ENCODE measurements at regions not wholly inside any gene's neighbourhood (a gene's known extent, or its start where the extent isn't known, plus 50 kb on each side); places are given as distances from the start of the nearest gene placed in this dataset.

DNA sequence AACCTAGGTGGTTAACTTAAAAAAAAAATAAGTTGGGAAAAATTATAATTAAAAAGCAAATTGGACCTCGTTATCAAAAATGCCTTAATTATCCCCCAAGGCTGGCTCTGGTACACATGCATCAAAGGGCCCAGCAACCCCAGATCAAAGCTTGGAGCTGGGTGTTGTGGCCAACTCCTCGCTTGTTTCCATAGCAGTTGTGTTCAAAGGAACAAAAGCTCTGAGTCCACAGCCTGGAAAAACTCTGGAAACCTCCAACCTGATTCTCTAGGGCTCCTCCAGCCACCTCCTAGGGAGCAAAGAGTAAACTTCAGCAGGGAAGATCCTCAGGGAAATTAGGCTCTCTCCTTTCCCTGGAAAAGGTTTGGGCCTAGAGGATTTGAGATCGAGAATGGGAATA lies 149.4 kb downstream of the NXPE2 start:
- no peak overlapping the region for H3K4me3 Mint-ChIP-seq
- H3K9me3 Mint-ChIP-seq: peaks cover 38% of the 10 kb centered on the region
- TF ChIP-seq, protein P1, sequence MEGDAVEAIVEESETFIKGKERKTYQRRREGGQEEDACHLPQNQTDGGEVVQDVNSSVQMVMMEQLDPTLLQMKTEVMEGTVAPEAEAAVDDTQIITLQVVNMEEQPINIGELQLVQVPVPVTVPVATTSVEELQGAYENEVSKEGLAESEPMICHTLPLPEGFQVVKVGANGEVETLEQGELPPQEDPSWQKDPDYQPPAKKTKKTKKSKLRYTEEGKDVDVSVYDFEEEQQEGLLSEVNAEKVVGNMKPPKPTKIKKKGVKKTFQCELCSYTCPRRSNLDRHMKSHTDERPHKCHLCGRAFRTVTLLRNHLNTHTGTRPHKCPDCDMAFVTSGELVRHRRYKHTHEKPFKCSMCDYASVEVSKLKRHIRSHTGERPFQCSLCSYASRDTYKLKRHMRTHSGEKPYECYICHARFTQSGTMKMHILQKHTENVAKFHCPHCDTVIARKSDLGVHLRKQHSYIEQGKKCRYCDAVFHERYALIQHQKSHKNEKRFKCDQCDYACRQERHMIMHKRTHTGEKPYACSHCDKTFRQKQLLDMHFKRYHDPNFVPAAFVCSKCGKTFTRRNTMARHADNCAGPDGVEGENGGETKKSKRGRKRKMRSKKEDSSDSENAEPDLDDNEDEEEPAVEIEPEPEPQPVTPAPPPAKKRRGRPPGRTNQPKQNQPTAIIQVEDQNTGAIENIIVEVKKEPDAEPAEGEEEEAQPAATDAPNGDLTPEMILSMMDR (IDR thresholded peaks at IDR 0.05): no peak
- no peaks in the 10 kb centered on the region for H3K4me1 Mint-ChIP-seq (ENCODE audit: low read depth)
- no peak overlapping the region for H3K27ac Mint-ChIP-seq
- no peaks in the 10 kb centered on the region for H3K36me3 Mint-ChIP-seq (ENCODE audit: low read depth)
- DNase-seq: no peak
- peaks cover 2% of the 10 kb centered on the region; the same call in 1 of the 2 replicates for H3K27me3 Mint-ChIP-seq (ENCODE audit: insufficient read depth)

DNA sequence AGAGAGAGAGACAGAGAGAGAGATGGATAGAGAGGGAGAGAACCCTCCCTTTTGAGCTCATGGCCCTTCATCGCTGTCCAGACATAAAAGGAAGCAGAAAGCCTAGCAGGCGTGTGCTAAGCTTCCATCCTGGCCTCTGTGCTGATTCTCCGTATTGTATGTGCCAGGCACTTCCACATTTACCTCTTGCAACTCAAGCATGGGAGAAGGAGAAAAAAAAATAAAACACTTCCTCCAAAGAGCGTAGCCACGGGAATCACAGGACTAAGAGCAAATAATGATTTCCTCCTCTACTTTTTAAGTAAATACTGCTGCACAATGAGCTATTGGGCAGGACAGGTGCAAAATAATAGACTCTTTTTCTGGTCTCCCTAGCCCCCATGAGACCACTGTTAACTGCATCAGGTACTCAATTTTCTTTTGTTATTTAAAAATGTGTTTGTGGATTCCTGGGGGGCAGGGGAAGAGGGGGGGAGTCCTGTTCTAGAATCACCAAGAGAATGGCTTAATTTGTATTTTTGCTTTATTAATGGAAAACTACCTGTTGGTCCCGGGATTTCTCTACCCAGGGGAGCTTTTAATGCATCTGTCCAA lies 154.3 kb downstream of the NXPE2 start:
- no peak overlapping the region for H3K4me3 Mint-ChIP-seq
- TF ChIP-seq, protein P1 (IDR thresholded peaks at IDR 0.05): no peak
- DNase-seq: no peak
- H3K27me3 Mint-ChIP-seq (ENCODE audit: insufficient read depth): no peaks in the 10 kb centered on the region
- peaks cover 10% of the 10 kb centered on the region; the same call in 1 of the 2 replicates for H3K9me3 Mint-ChIP-seq
- no peaks in the 10 kb centered on the region for H3K36me3 Mint-ChIP-seq (ENCODE audit: low read depth)
- no peaks in the 10 kb centered on the region for H3K4me1 Mint-ChIP-seq (ENCODE audit: low read depth)
- no peak overlapping the region for H3K27ac Mint-ChIP-seq

DNA sequence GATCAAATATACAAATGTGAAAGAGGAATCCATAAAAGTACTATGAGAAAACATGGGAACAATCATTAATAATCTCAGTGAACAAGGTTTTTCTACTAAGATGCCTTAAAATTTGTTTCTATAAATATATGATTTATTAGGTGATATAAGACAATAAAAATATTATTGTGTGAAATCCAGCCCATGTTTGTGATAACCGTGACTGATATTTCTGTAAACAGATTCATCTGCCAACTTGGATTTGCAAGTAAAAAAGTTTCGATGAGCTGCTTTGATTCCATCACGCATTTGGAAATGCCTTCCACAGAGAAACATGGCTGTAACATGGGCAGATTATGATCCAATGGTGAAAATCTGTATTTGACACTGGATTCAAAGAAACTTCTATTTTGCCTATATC lies 157.8 kb downstream of the NXPE2 start:
- DNase-seq: no peak
- Mint-ChIP-seq H3K4me1 (ENCODE audit: low read depth) (no peaks in the 10 kb centered on the region), H3K9me3 (peaks cover 10% of the 10 kb centered on the region; the same call in 1 of the 2 replicates), H3K36me3 (ENCODE audit: low read depth) (no peaks in the 10 kb centered on the region), H3K4me3 (no peak overlapping the region), H3K27me3 (ENCODE audit: insufficient read depth) (no peaks in the 10 kb centered on the region), H3K27ac (no peak overlapping the region)
- TF ChIP-seq, protein P1 (IDR thresholded peaks at IDR 0.05): no peak

DNA sequence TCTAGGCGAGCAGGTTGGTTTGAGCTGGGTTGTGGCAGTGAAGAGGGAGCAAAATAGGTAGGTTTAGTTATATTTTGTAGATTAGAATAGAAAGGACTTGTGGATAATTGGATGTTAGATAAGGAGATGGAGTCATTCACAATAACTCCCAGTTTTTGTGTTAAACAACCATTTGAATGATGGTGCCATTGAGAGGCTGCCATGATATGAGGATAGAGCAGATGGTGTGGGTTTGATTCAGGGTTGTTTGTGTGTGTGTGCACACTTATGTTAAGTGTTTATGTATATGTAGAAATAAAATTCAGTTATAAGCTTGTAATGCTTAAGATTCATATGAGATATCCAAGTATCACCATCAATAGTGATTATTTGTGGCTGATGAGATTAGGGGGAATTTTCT lies 166.6 kb downstream of the NXPE2 start:
- H3K27ac Mint-ChIP-seq: no peak overlapping the region

DNA sequence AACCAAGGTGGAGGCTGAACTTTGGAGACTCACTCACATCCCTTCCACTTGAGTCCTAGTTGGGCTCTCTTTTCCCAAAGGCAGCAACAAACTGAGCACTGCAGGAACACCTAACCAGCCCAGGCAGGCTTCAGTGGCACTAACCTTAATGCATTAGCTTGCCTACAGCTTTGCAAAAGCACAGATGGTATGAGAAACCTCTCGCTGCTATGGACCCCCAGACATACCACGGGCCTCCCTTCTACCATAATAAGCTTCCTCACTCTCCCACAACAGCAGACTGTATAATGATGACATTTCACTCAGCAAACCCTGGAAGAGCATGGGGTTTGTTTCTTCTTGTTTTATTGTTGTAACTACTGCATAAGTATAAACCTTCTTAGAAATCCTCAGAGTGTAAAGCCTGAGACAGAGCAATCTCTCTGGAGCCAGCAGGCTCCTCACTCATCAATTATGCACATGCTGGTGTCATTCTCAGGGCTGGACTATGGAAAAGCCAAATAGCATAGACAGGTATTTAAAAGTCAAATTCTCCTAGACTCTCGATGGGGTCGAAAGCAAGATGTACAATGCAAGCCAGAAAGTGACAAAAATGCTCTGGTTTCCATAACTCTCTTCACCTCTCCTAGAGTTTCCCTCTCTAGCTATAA lies 167.6 kb downstream of the NXPE2 start:
- Mint-ChIP-seq H3K27me3 (ENCODE audit: insufficient read depth) (no peaks in the 10 kb centered on the region), H3K4me1 (ENCODE audit: low read depth) (no peaks in the 10 kb centered on the region), H3K36me3 (ENCODE audit: low read depth) (no peaks in the 10 kb centered on the region)

More for the DNA sequence above, 166.6 kb downstream of the NXPE2 start:
- no peaks in the 10 kb centered on the region for H3K27me3 Mint-ChIP-seq (ENCODE audit: insufficient read depth)
- DNase-seq: no peak
- H3K9me3 Mint-ChIP-seq: peaks cover 30% of the 10 kb centered on the region
- H3K4me1 Mint-ChIP-seq (ENCODE audit: low read depth): no peaks in the 10 kb centered on the region
- TF ChIP-seq, protein P1 (IDR thresholded peaks at IDR 0.05): no peak
- no peaks in the 10 kb centered on the region for H3K36me3 Mint-ChIP-seq (ENCODE audit: low read depth)
- no peak overlapping the region for H3K4me3 Mint-ChIP-seq

More for the DNA sequence above, 167.6 kb downstream of the NXPE2 start:
- TF ChIP-seq, protein P1 (IDR thresholded peaks at IDR 0.05): no peak
- Mint-ChIP-seq H3K4me3 (no peak overlapping the region), H3K27ac (no peak overlapping the region), H3K9me3 (peaks cover 34% of the 10 kb centered on the region)
- no peak for DNase-seq

All from HFFc6 (cell line).